Stimulated activated CD8-positive, alpha-beta memory T cell treated with anti-CD3 and anti-CD28 coated beads, Interleukin-4, amount 100 ng/mL, for 24 hours (primary cell): ENCODE measurements at regions not wholly inside any gene's neighbourhood (a gene's known extent, or its start where the extent isn't known, plus 50 kb on each side); places are given as distances from the start of the nearest gene placed in this dataset.

ENCODE experiments used
- DNase-seq: peaks from one replicate; pipeline ENCODE4 v3.0.0-alpha.2; 2020; ENCODE audit warnings: low read depth

DNA sequence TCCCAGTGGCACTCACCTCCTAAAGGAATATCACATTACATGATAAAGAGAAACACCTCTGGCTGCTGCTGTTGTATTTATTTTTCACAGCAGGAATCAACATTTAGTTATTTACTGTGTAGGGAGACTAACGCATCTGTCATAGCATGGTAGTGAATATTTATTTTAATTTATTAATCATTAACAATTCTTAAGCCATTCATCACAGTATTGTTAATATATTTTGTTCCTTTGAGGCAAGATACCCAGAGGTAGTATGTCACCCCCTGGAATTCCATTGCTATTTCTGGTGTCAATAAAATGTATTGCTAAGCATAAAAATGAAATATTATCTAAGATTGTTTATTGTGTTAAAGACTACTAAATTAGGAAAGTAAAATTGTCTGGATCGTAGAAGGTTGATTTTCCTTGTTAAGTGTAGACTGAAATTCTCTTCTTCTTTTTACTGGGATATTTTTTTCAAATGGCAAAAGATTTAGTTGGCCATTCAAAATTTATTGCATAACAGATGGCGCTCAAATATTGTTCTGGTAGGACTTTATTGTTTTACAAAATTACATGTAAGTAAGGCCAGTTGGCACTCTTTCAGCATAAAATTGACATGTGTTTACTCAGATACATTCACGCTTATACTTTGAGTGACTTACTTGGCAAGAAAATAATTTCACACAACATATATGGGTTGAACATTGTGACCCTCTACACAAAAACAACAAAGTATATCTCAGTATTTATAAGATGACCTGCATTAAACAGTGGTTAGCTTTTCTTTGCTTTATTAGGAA, 1358.7 kb upstream of the SORCS1 start:
- no peak for DNase-seq

DNA sequence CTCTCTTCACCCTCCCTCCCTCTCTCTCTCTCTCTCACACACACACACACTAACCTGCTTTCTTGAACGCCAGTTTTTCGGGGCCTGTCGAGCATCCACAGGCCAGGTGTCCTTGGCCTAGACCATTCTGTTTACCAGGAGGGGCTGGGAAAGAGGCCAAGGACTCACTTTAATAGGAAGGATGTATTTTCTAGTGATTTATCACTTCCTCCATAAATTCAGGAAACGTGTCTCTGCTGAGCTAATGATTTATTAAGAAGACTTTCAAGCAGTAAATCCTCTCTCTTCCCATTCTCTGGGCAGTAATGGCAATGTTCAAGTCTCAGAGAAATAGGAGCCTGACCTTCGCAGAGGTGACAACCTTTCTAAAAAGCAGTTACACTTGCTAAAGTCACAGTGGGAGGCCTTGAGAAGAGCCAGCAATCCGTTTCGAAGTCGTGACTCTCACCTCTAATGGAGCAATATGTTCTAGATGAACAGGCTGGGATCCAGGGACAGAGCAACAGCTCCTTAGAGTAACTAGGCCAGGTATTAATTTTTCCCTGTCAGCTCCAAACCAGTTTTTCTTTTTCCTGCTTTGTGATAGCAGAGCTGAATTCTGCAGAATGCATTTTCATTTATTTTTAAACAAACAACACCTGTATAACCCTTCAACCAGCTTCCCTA, 1357.5 kb upstream of the SORCS1 start:
- no peak for DNase-seq

DNA sequence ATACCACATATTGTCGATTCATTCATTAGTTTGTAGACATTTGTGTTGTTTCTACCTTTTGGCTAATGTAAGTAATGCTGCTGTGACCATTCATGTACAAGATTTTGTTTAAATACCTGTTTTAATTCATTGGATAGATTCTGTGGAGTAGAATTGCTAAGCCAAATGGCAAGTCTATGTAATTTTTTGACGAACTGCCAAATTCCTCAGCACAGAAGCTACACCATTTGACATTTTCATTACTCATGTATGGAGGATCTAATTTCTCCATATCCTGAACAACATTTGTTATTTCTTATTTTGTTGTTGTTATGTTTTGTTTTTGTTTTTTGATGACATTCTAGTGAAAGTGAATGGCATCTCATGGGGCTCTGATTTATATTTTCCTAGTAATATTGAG, 1351.3 kb upstream of the SORCS1 start:
- no peak for DNase-seq

DNA sequence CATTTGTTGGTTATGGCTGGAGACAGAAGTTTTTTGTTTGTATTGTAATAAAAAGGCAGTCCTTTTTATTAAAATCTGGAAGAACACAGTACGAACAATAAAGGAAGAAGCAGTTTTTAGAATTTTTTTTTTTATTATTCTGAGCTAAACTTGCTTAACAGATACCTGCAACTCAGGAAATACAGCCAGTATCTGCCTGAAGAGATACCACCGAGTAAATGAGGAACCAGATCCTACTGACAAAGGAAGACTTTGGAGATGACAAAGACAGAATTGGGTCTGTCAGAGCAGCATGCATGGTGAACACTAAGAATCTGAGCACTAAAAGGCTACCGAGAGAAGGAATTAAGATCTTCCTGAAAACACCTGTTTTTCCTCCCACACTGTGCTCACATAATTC, 1335.9 kb upstream of the SORCS1 start:
- no peak for DNase-seq

DNA sequence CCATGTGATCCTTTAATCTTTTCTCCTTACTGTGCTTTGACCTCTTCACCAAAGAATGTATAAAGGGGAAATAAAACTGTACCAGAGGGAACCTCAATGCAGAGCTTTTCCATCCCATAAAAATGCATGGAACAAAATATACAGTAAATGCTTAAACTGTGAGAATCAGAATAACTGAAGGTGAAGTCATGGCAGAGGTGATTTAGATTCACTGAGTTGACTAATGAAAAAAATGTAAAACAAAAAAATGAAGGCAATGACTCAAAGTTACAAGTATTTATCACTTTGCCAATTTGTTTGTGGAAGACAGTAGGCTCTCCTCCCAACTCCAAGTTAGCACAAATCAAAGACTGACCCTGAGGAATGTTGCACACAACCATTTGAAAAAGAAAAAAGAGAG, 1331.6 kb upstream of the SORCS1 start:
- DNase-seq, result no peak

DNA sequence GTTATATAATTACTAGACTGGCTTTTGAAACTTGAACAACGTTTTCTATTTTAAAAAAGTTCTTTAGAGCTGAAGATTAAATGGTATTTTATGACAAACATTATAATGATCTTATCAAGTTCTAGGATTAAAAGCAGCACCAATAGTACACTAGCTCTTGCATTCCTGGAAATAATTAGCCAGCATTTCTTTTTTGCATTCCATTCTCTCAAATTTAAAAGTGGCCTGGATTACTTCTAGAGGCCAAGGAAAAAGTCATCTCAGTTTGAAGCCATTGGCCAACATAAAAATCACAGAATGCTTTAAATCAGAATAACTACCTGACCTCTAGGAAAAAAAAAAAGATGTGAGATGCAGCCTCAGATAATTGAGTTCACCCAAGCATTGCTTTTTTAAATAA, 1326.4 kb upstream of the SORCS1 start:
- DNase-seq, result no peak

DNA sequence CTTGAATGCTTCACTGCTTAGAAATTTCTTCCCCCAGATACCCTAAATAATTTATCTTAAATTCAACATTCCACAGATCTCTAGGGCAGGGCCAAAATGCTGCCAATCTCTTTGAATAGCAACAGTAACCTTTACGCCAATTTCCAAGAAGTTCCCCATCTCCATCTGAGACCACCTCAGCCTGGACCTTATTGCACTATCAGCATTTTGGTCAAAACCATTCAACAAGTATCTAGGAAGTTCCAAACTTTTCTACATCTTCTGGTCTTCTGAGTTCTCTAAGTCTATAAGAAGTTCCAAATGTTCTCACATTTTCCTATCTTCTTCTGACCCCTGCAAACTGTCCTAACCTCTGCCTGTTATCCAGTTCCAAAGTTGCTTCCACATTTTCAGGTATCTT, 1306.9 kb upstream of the SORCS1 start:
- no peak for DNase-seq

DNA sequence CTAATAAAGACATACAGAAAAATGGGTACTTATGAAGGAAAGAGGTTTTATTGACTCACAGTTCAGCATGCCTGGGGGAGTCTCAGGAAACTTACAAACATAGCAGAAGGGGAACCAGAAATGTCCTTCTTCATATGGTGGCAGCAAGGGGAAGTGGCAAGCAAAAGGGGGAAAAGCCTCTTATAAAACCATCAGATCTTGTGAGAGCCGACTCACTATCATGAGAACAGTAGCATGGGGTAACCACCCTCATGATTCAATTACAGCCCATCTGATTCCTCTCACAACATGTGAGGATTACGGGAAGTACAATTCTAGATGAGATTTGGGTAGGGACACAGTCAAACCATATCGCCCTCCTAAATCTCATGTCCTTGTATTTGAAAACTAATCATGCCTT, 1305.4 kb upstream of the SORCS1 start:
- DNase-seq, result no peak

DNA sequence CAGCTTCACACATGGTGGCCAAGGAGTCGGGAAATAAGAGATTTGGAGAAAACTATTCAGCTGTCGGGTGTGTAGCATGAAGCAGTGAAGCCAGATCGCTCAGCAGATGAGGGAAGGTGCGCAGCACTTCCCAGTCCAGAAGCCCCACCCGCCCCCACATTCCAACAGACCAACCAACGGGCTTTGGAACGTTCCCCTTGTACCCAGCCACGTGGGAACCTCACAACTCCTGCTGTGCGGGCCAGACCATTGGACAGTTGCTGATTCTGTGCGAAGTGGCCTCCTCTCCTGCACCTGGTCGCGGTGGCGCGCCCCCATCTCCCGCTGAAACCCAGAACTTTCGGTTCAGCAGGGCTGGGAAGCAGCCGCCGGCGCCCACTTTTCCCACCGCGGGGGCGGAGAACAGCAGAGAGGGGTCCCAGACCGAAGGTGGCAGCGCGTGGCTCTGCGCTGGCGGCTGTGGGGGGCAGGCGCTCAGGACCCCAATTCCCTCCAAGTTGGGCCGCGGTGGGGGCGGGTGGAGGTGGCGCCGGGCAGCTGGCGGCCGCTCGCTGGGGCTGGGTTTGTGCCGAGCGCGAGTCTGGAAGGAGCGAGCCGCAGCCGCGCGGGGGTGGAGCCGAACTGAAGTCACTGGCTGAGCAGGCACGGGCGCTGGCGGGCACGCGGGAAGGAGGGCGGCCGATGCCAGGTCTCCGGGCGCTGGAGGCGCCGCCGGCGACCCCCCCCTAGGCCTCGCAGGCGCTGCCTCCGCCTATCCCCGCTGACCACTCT, 1301.5 kb upstream of the SORCS1 start:
- DNase-seq, result no peak

DNA sequence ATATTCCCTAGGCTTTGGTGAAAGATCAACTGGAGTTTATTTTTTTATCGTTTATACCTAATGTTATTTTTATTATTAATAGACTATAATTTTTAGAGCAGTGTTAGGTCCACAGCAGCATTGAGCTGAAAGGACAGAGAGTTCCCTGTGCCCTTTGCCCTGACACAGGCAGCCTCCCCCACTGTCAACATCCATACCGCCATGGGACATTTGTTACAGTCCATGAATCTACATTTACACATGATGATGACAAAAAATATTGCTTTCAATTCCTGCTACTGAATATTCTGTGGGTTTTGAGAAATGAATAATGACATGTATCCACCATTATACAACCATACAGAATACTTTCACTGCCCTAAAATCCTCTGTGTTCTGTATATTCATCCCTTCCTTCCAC, 1297.5 kb upstream of the SORCS1 start:
- DNase-seq, result no peak

DNA sequence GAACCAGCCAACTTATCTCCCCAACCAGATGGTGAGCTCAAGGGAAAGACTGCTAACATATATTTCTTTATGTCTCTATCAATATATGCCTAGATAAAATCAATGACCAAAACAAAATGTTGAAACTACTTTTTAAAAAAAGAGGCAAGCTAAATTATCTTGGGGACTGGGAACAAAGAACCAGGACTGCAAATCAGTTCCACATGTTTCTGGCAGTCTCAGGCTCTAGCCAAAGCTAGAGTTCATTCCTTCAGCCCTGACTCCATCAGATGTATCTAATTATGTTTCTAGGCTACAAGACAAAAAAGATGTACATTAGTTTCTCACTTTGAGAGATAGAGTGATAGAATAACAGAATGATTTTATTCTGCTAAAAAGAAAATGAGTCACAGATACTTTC, 1290.3 kb upstream of the SORCS1 start:
- no peak for DNase-seq

DNA sequence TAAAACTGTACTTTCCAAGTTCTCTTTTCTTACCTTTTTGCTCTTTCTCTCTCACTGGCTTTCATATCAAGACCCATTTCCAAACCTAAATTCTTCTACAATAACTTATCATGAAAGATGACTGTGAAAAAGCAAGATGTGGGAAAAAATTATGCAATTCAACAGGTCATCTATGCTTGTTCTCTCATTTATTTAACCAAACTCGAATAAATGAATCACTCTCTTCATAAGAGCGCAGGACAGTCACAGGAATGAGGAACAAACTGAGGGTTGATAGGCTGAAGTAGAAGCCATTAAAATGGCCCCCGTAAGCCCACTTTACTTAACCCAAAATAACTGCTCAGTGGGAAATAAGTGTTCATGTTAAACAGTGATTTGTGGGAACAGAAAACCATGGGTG, 1289.7 kb upstream of the SORCS1 start:
- DNase-seq, result no peak

DNA sequence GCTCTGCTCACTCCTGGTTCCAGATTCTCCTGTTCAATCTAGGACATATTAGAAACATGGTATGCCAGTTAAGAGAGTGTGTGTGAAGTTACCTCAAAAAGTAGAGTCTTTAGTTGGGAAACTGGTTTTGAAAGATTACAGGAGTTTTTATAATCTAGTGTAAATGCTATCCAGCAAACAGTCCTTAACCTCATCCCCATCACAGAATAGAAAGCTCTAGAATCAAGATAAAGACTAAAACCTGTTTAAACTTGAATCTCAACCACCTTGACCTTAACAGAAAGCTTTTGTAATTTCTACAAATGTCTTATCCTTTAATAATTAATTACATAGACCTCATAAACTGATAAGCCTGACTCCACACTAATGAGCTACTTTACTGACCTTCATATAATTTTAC, 1288.7 kb upstream of the SORCS1 start:
- DNase-seq, result no peak

DNA sequence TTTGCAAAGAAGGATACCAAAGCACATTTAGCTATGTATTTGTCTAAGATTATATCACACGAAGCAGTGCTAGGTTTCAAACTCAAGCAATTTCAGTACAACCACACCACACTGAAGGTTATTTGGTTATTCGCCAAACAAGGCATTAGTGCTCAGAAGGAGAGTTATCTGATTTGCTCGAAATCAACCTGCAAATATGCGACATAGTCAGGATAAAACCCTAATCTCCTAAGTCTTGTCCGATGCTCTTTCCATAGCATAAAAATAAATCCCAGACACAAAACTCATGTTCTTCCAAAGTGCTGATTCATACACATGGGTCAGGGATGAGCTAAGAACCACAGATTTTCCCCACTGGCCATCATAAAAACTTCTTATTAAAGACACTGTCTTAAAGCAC, 1288.0 kb upstream of the SORCS1 start:
- no peak for DNase-seq

DNA sequence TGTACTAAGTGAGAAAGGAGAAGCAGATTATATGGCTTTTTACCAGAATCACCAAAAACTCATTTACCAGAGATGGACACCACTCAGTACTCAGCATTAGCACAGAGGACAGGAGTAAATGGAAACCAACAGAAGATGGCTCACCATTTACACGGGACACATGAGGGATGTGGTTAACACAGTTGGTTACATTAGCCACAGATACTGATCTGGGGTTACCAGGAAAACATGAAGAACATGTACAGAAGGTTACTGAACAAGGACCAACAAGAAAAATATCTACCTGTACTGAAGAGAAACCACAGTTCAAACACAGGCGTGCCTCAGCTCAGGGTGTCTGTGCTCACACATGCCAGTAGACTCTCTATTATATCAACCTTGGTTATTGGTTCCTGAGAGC, 1285.8 kb upstream of the SORCS1 start:
- no peak for DNase-seq

DNA sequence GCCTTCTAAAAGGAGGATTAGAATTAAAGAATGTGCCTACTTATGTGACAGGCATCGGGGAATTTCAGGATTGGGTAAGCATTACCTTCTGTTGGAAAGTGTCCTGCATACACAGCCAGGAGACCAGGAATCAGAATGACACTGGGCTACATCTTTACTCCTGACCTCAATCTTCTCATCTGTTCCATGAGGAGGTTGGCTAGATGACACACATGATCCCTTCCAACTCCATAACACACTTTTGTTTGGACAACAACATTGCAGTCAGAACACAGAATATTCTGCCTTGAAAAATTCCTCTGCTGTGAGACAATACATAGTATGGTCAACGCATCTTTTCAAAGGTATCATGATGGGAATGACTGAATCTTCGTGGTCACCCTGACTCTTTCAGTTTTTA, 1281.2 kb upstream of the SORCS1 start:
- DNase-seq, result no peak

DNA sequence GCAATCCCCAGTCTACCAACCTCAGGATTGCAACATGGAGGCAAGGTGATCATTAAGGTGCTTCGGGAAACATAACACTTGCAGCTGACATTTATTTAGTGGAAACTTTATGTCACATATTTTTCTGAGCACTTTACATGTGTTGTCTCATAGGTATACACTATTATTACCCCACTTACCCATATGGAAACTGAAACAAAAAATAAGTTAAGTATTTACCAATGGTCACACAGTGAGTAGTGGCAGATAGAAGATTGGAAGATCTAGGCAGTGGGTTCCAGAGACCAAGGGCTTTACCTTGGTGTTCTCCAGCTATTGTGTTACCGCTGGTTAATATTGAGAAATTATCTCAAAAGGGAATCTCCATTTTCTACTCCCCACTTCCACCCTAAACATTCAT, 1279.1 kb upstream of the SORCS1 start:
- DNase-seq, result no peak

DNA sequence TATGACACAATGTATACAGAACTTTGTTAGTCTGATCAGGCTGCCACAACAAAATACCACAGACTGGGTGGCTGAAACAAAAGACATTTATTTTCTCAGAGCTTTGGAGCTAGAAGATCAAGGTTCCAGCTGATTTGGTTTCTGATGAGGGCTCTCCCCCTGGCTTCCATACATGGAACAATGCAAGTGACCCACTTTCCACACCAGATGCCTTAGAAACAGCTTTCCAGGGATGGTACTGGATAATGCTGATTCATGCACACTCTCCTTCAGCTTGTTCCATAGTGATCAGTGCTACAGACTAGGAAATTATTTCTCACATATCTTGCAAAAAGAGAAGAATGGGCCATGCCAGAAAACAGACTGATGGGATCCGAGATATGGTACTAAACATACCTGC, 1274.9 kb upstream of the SORCS1 start:
- DNase-seq, result no peak

DNA sequence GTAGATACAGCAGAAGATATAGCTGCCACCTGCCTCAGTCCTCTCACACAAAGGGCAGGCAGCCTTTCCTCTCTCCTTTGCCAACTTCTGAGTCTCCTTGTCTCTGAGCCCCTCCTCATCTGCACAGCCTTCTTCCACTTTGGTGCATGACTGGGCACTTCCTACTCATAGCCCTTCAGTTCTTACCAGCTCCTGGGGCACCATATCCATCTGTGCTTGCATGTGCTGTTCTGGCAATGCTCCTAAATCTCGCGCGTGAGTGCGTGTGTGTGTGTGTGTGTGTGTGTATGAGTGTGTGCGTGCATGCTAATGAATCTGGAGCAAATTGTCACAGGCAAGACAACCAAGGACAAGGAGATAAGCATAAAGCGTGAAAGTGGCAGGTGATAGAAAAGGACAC, 1271.6 kb upstream of the SORCS1 start:
- DNase-seq, result no peak

DNA sequence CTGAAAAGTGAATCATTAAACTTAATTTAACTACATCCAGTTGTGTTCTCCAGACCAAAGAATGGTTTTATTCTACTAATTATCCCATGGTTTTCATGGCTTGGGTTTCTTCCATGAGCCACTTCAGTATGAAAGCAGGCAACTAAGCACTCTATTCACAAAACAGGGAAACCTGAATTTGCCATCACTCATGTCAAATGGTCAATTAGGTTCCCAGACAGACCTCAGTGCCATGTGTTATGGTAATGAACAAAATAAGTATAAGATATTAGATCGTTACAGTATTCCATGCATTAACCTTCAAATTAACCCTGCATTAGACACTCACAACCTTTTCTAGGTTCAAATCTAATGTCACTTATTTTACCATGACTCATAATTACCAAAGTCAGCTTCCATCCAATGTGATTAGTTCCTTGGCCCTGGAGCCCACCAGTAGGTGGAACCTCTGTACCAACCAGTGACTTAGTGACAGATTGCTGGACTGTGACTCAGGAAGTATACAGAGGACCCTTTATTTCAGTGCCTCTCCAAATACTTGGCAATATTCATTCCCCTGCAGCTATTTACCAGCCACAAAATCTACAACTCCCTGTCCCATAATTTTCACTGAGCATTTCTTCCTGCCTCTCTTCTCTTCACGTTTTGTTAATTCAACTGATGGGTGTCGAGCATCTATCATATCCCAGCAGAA, 1270.2 kb upstream of the SORCS1 start:
- no peak for DNase-seq

DNA sequence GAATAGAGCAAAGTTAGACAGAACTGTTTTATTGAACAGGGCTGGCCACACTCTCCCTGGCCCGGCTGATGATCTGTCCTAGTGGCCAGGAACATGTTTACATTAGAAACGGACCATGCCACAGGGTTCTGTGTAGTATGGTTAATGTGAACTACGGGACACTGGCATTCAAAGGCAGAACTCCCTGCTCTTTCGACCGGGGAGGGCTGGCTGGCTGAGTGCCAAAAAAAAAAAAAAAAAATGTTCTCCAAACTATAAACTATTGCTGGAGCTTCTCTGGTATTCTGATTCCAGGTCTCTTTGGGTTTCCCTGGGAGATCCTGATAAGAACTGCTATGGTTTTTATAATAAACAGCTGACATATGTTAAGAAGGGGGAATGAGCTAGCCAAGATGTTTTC, 1262.6 kb upstream of the SORCS1 start:
- no peak for DNase-seq

DNA sequence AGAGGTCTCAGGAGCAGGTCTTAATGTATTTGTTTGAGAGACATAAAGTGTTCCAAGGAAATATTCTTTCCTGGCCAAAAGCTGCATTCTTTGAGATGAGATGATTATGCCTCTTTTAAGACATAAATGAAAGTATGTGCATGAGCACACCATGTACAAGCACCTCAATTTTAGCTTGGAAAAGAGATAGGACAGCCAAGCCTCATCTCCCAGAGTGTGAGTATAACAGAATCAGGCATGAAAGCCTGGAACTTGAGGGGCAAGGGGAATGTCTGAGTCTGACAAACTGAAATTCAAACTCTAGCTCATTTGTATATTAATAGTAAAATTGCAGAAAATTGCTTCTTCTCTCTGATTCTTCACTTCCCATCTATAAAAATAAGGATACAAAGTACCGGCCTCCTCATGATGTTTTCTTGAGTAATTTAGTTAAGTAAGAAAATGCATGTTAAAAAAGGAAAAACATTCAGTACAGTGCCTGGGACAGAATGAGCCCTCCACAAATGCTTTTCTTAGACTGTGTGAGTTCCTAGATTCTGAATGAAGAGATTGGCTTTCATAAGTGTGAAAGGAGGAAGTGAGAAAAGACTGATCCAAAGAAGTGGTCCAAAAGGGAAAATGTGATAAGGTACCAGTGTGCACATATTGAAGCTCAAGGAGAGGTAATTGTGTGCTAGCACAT, 1260.9 kb upstream of the SORCS1 start:
- no peak for DNase-seq
